ENCODE measurements at regions not wholly inside any gene's neighbourhood (a gene's known extent, or its start where the extent isn't known, plus 50 kb on each side); places are given as distances from the start of the nearest gene placed in this dataset.

DNA sequence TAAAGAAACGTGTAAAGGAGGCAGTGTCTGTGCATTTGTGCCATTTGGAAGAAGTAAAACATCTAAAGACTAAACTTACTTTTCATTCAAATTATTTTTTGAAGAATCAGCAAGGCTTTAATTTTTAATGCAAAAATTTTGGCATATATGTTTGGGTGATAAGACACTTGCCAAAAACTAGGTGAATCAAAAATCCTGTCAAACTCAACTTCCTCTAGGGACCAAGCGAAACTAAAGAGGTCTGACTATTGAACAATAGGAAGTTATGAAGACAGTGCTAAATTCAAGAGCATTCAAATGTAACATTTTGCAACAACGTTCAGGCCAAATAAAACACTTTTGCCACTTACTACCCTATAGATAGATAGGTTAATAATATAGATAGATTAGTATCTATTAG lies 306.1 kb downstream of the NOL4 start:
- Histone ChIP-seq H3K79me2 (ENCODE audit: low read length) (no peaks in the 10 kb centered on the region), H3K4me3 (ENCODE audit: low read length) (no peak overlapping the region), H4K20me1 (ENCODE audit: low read length) (no peaks in the 10 kb centered on the region), H3K27me3 (ENCODE audit: low read length) (no peaks in the 10 kb centered on the region), H2AFZ (ENCODE audit: low read length) (no peak overlapping the region), H3K9me3 (ENCODE audit: low read length) (no peaks in the 10 kb centered on the region), H3K27ac (ENCODE audit: low read length) (no peak overlapping the region), H3K9me2 (replicated peaks; ENCODE audit: low read length) (no peaks in the 10 kb centered on the region), H3K9ac (ENCODE audit: low read length) (no peak overlapping the region), H3F3A (ENCODE audit: low read length, unreplicated experiment) (no peaks in the 10 kb centered on the region), H3K36me3 (ENCODE audit: low read depth, low read length) (no peaks in the 10 kb centered on the region), H3K4me2 (ENCODE audit: low read length) (no peak overlapping the region), H3K4me1 (ENCODE audit: insufficient read depth, low read length) (peaks cover 4% of the 10 kb centered on the region; the same call in 1 of the 2 replicates)
- CTCF ChIA-PET: no interaction called here
- ATAC-seq (no peak), DNase-seq (no peak)
- no peak for TF ChIP-seq EZH2 (IDR thresholded peaks at IDR 0.05; ENCODE audit: low read length, unreplicated experiment)
- TF ChIP-seq, protein P1, sequence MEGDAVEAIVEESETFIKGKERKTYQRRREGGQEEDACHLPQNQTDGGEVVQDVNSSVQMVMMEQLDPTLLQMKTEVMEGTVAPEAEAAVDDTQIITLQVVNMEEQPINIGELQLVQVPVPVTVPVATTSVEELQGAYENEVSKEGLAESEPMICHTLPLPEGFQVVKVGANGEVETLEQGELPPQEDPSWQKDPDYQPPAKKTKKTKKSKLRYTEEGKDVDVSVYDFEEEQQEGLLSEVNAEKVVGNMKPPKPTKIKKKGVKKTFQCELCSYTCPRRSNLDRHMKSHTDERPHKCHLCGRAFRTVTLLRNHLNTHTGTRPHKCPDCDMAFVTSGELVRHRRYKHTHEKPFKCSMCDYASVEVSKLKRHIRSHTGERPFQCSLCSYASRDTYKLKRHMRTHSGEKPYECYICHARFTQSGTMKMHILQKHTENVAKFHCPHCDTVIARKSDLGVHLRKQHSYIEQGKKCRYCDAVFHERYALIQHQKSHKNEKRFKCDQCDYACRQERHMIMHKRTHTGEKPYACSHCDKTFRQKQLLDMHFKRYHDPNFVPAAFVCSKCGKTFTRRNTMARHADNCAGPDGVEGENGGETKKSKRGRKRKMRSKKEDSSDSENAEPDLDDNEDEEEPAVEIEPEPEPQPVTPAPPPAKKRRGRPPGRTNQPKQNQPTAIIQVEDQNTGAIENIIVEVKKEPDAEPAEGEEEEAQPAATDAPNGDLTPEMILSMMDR (conservative IDR thresholded peaks at IDR 0.05; ENCODE audit: low read depth, low read length): no peak
- no peak for TF ChIP-seq EZH2phosphoT487 (IDR thresholded peaks at IDR 0.05; ENCODE audit: borderline replicate concordance, low read length)
- POLR2A ChIA-PET (ENCODE audit: unreplicated experiment): no interaction called here
- no TSS peak for BruUV-seq (replicated peaks)
- intact Hi-C loops (cut with micrococcal nuclease): no loop called here

DNA sequence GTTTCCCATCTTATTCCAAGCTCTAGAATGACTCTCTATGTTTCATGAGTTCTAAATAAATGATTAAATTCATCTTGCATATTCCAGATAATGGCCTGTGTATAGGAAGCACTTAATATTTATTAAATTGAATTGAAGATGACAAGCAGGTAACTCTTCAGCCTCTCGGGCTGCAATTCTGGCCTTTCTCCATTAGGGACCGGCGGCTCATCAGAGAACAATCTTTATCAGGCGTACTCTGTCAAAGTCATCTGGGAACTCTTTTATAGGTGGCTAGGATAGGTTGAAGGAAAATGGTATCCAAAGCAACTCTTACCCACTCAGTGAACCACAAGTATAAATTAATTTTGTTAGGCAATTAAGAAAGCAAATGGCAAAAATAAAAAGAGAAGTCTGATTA lies 308.5 kb downstream of the NOL4 start:
- BruUV-seq (replicated peaks): no TSS peak
- no peak overlapping the region for H3K4me3 ChIP-seq (ENCODE audit: low read length)
- H3K27ac ChIP-seq (ENCODE audit: low read length): no peak overlapping the region
- H3K79me2 ChIP-seq (ENCODE audit: low read length): no peaks in the 10 kb centered on the region
- ATAC-seq (no peak), DNase-seq (peak; percentile 2)
- ChIA-PET POLR2A (ENCODE audit: unreplicated experiment) (interaction anchor here (0.6 kb wide), 1 partner anchor 495 kb away, joined by 4 read pairs; no protein-coding TSS in a partner anchor), CTCF (no interaction called here)
- H3K9me3 ChIP-seq (ENCODE audit: low read length): no peaks in the 10 kb centered on the region
- intact Hi-C loops (cut with micrococcal nuclease): no loop called here
- H3F3A ChIP-seq (ENCODE audit: low read length, unreplicated experiment): no peaks in the 10 kb centered on the region
- H3K4me1 ChIP-seq (ENCODE audit: insufficient read depth, low read length): peaks cover 4% of the 10 kb centered on the region; the same call in 1 of the 2 replicates
- no peak overlapping the region for H3K4me2 ChIP-seq (ENCODE audit: low read length)
- no peaks in the 10 kb centered on the region for H3K9me2 ChIP-seq (replicated peaks; ENCODE audit: low read length)
- no peaks in the 10 kb centered on the region for H3K36me3 ChIP-seq (ENCODE audit: low read depth, low read length)
- no peak for TF ChIP-seq EZH2phosphoT487 (IDR thresholded peaks at IDR 0.05; ENCODE audit: borderline replicate concordance, low read length)
- TF ChIP-seq, protein P1 (conservative IDR thresholded peaks at IDR 0.05; ENCODE audit: low read depth, low read length): no peak
- TF ChIP-seq EZH2 (IDR thresholded peaks at IDR 0.05; ENCODE audit: low read length, unreplicated experiment): no peak
- no peak overlapping the region for H2AFZ ChIP-seq (ENCODE audit: low read length)
- no peaks in the 10 kb centered on the region for H3K27me3 ChIP-seq (ENCODE audit: low read length)
- H3K9ac ChIP-seq (ENCODE audit: low read length): no peak overlapping the region
- no peaks in the 10 kb centered on the region for H4K20me1 ChIP-seq (ENCODE audit: low read length)

DNA sequence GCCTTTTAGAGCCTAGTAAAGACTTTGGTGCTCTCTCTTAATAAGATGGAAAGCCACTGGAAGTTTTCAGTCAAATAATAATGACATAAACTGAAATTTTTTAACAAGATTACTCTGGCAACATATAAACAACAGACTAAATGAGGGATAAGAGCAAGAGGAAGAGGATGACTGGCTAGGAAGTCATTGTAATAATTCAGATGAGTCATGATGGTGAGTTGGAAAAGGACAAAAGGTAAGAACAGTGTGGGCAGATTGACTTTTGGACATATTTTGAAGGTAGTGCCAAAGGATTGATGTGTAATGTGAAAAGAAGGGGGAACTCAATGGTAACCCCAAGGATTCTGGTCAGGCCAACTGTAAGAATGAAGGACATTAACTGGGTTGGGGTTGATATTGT lies 310.3 kb downstream of the NOL4 start:
- Histone ChIP-seq H3K9me2 (replicated peaks; ENCODE audit: low read length) (no peaks in the 10 kb centered on the region), H3K4me1 (ENCODE audit: insufficient read depth, low read length) (peaks cover 4% of the 10 kb centered on the region; the same call in 1 of the 2 replicates), H3K9me3 (ENCODE audit: low read length) (no peaks in the 10 kb centered on the region), H3K79me2 (ENCODE audit: low read length) (no peaks in the 10 kb centered on the region), H3K4me2 (ENCODE audit: low read length) (no peak overlapping the region), H3K9ac (ENCODE audit: low read length) (no peak overlapping the region), H2AFZ (ENCODE audit: low read length) (no peak overlapping the region), H3K36me3 (ENCODE audit: low read depth, low read length) (no peaks in the 10 kb centered on the region), H3K4me3 (ENCODE audit: low read length) (no peak overlapping the region), H3K27me3 (ENCODE audit: low read length) (no peaks in the 10 kb centered on the region), H4K20me1 (ENCODE audit: low read length) (no peaks in the 10 kb centered on the region), H3K27ac (ENCODE audit: low read length) (no peak overlapping the region), H3F3A (ENCODE audit: low read length, unreplicated experiment) (no peaks in the 10 kb centered on the region)
- DNase-seq (peak; percentile 39), ATAC-seq (peak; percentile 62)
- ChIA-PET CTCF (no interaction called here), POLR2A (ENCODE audit: unreplicated experiment) (no interaction called here)
- intact Hi-C loops (cut with micrococcal nuclease): no loop called here
- no TSS peak for BruUV-seq (replicated peaks)
- TF ChIP-seq, protein P1 (conservative IDR thresholded peaks at IDR 0.05; ENCODE audit: low read depth, low read length): no peak
- TF ChIP-seq EZH2phosphoT487 (IDR thresholded peaks at IDR 0.05; ENCODE audit: borderline replicate concordance, low read length) (no peak), EZH2 (IDR thresholded peaks at IDR 0.05; ENCODE audit: low read length, unreplicated experiment) (no peak)
